IMR-90 (cell line): ENCODE measurements at regions not wholly inside any gene's neighbourhood (a gene's known extent, or its start where the extent isn't known, plus 50 kb on each side); places are given as distances from the start of the nearest gene placed in this dataset.

Source experiments
- ATAC-seq: fragments of 200-7000 bp; cut with Tn5 transposase; 2 replicates; pipeline ENCODE4 v1.9.1; 2020; ENCODE audit warnings: low read depth, mild to moderate bottlenecking, moderate library complexity
- BruUV-seq: library from RNA; stranded (reverse); fragments of 400-500 nt; replicated peaks from 2 replicates; lab custom pipeline; 2021; lab: Mats Ljungman, UMichigan
- CTCF ChIA-PET: fragments of 300-600 bp; formaldehyde crosslinking; extraction: SDS; loops from one replicate; lab custom pipeline; 2021; ENCODE audit warnings: antibody characterized with exemption; lab: Yijun Ruan, JAX
- POLR2A ChIA-PET: fragments of 300-600 bp; sonication (Branson Sonifier 250); formaldehyde crosslinking; loops from one replicate; lab custom pipeline; 2022; ENCODE audit warnings: antibody characterized with exemption; ENCODE audit not compliant: unreplicated experiment; lab: Charles Lee
- DNase-seq: peaks from one replicate; pipeline ENCODE4 v3.0.0; 2013
- H2AFZ ChIP-seq: replicated peaks from 2 replicates; pipeline ENCODE3; 2013; ENCODE audit warnings: low read length, mild to moderate bottlenecking; ENCODE audit not compliant: poor library complexity
- H2AK5ac ChIP-seq: 2 replicates; pipeline ENCODE4 v1.6.1; 2013; ENCODE audit warnings: low read depth, low read length, inconsistent platforms
- H2AK9ac ChIP-seq: replicated peaks from 2 replicates; pipeline ENCODE3; 2013; ENCODE audit warnings: mild to moderate bottlenecking, low read depth, low read length, moderate library complexity; ENCODE audit not compliant: poor library complexity
- H2BK120ac ChIP-seq: 2 replicates; pipeline ENCODE4 v1.6.1; 2013; ENCODE audit warnings: low read depth, low read length, inconsistent platforms
- H2BK15ac ChIP-seq: 3 replicates; pipeline ENCODE4 v1.6.1; 2013; ENCODE audit warnings: low read depth, low read length, inconsistent platforms
- H2BK20ac ChIP-seq: 2 replicates; pipeline ENCODE4 v1.6.1; 2013; ENCODE audit warnings: low read depth, mild to moderate bottlenecking, inconsistent platforms, low read length, moderate library complexity
- H2BK5ac ChIP-seq: 2 replicates; pipeline ENCODE4 v1.6.1; 2013; ENCODE audit warnings: mild to moderate bottlenecking, low read depth, low read length, inconsistent platforms; ENCODE audit not compliant: poor library complexity, severe bottlenecking
- H3K14ac ChIP-seq: replicated peaks from 2 replicates; pipeline ENCODE4 v1.6.1; 2013; ENCODE audit warnings: low read depth, low read length, inconsistent platforms
- H3K18ac ChIP-seq: 2 replicates; pipeline ENCODE4 v1.6.1; 2013; ENCODE audit warnings: low read depth, low read length, control low read depth
- H3K23ac ChIP-seq: 2 replicates; pipeline ENCODE4 v1.6.1; 2013; ENCODE audit warnings: low read depth, low read length, inconsistent platforms
- H3K27ac ChIP-seq: 2 replicates; pipeline ENCODE4 v1.5.1; 2013; ENCODE audit warnings: mild to moderate bottlenecking, control low read depth, low read length; ENCODE audit not compliant: insufficient read depth
- H3K27me3 ChIP-seq: 2 replicates; pipeline ENCODE4 v1.6.1; 2013; ENCODE audit warnings: low read length; ENCODE audit not compliant: control insufficient read depth, insufficient read depth
- H3K36me3 ChIP-seq: 2 replicates; pipeline ENCODE4 v1.6.1; 2013; ENCODE audit warnings: low read length, mixed read lengths; ENCODE audit not compliant: control insufficient read depth, insufficient read depth
- H3K4ac ChIP-seq: 2 replicates; pipeline ENCODE4 v1.6.1; 2013; ENCODE audit warnings: low read depth, low read length, inconsistent platforms
- H3K4me1 ChIP-seq: 2 replicates; pipeline ENCODE4 v1.6.1; 2013; ENCODE audit warnings: low read length, mixed read lengths; ENCODE audit not compliant: control insufficient read depth, insufficient read depth
- H3K4me2 ChIP-seq: 2 replicates; pipeline ENCODE4 v1.6.1; 2013; ENCODE audit warnings: low read depth, mild to moderate bottlenecking, control low read depth, low read length, moderate library complexity
- H3K4me3 ChIP-seq: 2 replicates; pipeline ENCODE4 v1.5.1; 2013; ENCODE audit warnings: low read depth, mild to moderate bottlenecking, control low read depth, low read length, moderate library complexity; ENCODE audit not compliant: insufficient read depth
- H3K56ac ChIP-seq: 2 replicates; pipeline ENCODE4 v1.6.1; 2013; ENCODE audit warnings: low read length, inconsistent platforms; ENCODE audit not compliant: insufficient read depth; ENCODE audit errors: extremely low read depth
- H3K79me1 ChIP-seq, 2 experiments: 2 replicates each; pipeline ENCODE4 v1.6.1; 2013; ENCODE audit warnings: low read length in 2 of 2, inconsistent platforms in 1 of 2, low read depth in 1 of 2
- H3K9ac ChIP-seq: 2 replicates; pipeline ENCODE4 v1.6.1; 2013; ENCODE audit warnings: low read depth, low read length, control low read depth
- H3K9me1 ChIP-seq: 2 replicates; pipeline ENCODE4 v1.6.1; 2013; ENCODE audit warnings: low read length, inconsistent platforms; ENCODE audit not compliant: insufficient read depth
- H3K9me3 ChIP-seq: 2 replicates; pipeline ENCODE4 v1.6.1; 2013; ENCODE audit warnings: low read length; ENCODE audit not compliant: control insufficient read depth, insufficient read depth
- H4K20me1 ChIP-seq: 2 replicates; pipeline ENCODE4 v1.6.1; 2013; ENCODE audit warnings: low read length, inconsistent platforms; ENCODE audit not compliant: insufficient read depth
- H4K5ac ChIP-seq: 2 replicates; pipeline ENCODE4 v1.6.1; 2013; ENCODE audit warnings: mild to moderate bottlenecking, low read depth, low read length, control low read depth
- H4K8ac ChIP-seq, 2 experiments: 2 replicates each; pipeline ENCODE4 v1.6.1; 2013; ENCODE audit warnings: low read depth in 2 of 2, low read length in 2 of 2, control low read depth in 1 of 2, inconsistent platforms in 1 of 2
- H4K91ac ChIP-seq: 2 replicates; pipeline ENCODE4 v1.6.1; 2013; ENCODE audit warnings: low read depth, low read length, inconsistent platforms; ENCODE audit not compliant: insufficient read depth
- BHLHE40 ChIP-seq: fragments of 150-350 bp; IDR thresholded peaks from 2 replicates; pipeline ENCODE4 v1.6.1; 2016; ENCODE audit warnings: mild to moderate bottlenecking, low read depth, low read length
- CEBPB ChIP-seq: IDR thresholded peaks from 2 replicates; pipeline ENCODE4 v1.6.1; 2012; ENCODE audit warnings: low read depth, low read length, improper control_type of control experiment
- CHD1 ChIP-seq: IDR thresholded peaks from 2 replicates; pipeline ENCODE4 v1.6.1; 2012; ENCODE audit warnings: low read depth, low read length, improper control_type of control experiment
- FOS ChIP-seq: fragments of 150-350 bp; IDR thresholded peaks from 2 replicates; pipeline ENCODE4 v1.6.1; 2016; ENCODE audit warnings: low read depth, low read length
- MAFK ChIP-seq: IDR thresholded peaks from 2 replicates; pipeline ENCODE4 v1.6.1; 2012; ENCODE audit warnings: low read depth, low read length, improper control_type of control experiment
- MAZ ChIP-seq: IDR thresholded peaks from 2 replicates; pipeline ENCODE4 v1.6.1; 2012; ENCODE audit warnings: low read depth, mild to moderate bottlenecking, low read length, improper control_type of control experiment, moderate library complexity, borderline replicate concordance
- MXI1 ChIP-seq: IDR thresholded peaks from 2 replicates; pipeline ENCODE4 v1.6.1; 2012; ENCODE audit warnings: low read depth, mild to moderate bottlenecking, low read length, moderate library complexity, borderline replicate concordance
- NFE2L2 ChIP-seq: fragments of 150-350 bp; IDR thresholded peaks from 2 replicates; pipeline ENCODE4 v1.6.1; 2016; ENCODE audit warnings: low read depth, mild to moderate bottlenecking, low read length
- POLR2A ChIP-seq: IDR thresholded peaks from 2 replicates; pipeline ENCODE4 v1.6.1; 2012; ENCODE audit warnings: mild to moderate bottlenecking, low read depth, low read length
- RAD21 ChIP-seq: IDR thresholded peaks from 2 replicates; pipeline ENCODE4 v1.6.1; 2012; ENCODE audit warnings: low read length, improper control_type of control experiment
- RCOR1 ChIP-seq: IDR thresholded peaks from 2 replicates; pipeline ENCODE4 v1.6.1; 2012; ENCODE audit warnings: mild to moderate bottlenecking, low read length, improper control_type of control experiment; ENCODE audit not compliant: insufficient replicate concordance
- RFX5 ChIP-seq: IDR thresholded peaks from 2 replicates; pipeline ENCODE4 v1.8.0; 2012; ENCODE audit warnings: low read depth, mild to moderate bottlenecking, low read length, moderate library complexity
- SMC3 ChIP-seq: fragments of 150-350 bp; IDR thresholded peaks from 2 replicates; pipeline ENCODE4 v1.6.1; 2016; ENCODE audit warnings: low read depth, mild to moderate bottlenecking, antibody characterized with exemption, low read length, moderate library complexity
- WGBS, 2 experiments: methylation state at CpG; one replicate each; pipeline versions ENCODE4 v1.1.5 to v1.1.7; 2013; ENCODE audit warnings: missing lambda C conversion rate in 2 of 2; ENCODE audit not compliant: insufficient read length in 1 of 2; ENCODE audit errors: extremely low coverage in 2 of 2; 5-methylcytosine and 5-hydroxymethylcytosine counted together
- dilution Hi-C: fragments of 300-500 bp; cut with HindIII; formaldehyde crosslinking; loops from one replicate; pipeline ENCODE4 v1.14.3; 2018; ENCODE audit warnings: low sequenced_read_pairs; ENCODE audit not compliant: unreplicated experiment
- in situ Hi-C: fragments of 300-500 bp; cut with MboI; formaldehyde crosslinking; loops from 3 replicates; pipeline ENCODE4 v1.14.3; 2019; ENCODE audit warnings: low sequenced_read_pairs, inconsistent platforms, mixed read lengths
- intact Hi-C: fragments of 100-400 bp; cut with micrococcal nuclease; formaldehyde crosslinking; loops from 2 replicates; pipeline ENCODE4 v1.10.0; 2022
- TF ChIP-seq, protein P1 (sequence below): fragments of 150-350 bp; IDR thresholded peaks from 2 replicates; pipeline ENCODE4 v1.6.1; 2017; ENCODE audit warnings: mild to moderate bottlenecking, antibody characterized with exemption, low read length, low read depth
- TF ChIP-seq, protein P2 (sequence below): conservative IDR thresholded peaks from 2 replicates; pipeline ENCODE4 v1.5.1; 2012; ENCODE audit warnings: mild to moderate bottlenecking, low read depth, low read length, improper control_type of control experiment
- TF ChIP-seq, protein P3 (sequence below): fragments of 150-350 bp; IDR thresholded peaks from 2 replicates; pipeline ENCODE4 v1.6.1; 2016; ENCODE audit warnings: low read depth, mild to moderate bottlenecking, low read length, moderate library complexity, borderline replicate concordance

DNA sequence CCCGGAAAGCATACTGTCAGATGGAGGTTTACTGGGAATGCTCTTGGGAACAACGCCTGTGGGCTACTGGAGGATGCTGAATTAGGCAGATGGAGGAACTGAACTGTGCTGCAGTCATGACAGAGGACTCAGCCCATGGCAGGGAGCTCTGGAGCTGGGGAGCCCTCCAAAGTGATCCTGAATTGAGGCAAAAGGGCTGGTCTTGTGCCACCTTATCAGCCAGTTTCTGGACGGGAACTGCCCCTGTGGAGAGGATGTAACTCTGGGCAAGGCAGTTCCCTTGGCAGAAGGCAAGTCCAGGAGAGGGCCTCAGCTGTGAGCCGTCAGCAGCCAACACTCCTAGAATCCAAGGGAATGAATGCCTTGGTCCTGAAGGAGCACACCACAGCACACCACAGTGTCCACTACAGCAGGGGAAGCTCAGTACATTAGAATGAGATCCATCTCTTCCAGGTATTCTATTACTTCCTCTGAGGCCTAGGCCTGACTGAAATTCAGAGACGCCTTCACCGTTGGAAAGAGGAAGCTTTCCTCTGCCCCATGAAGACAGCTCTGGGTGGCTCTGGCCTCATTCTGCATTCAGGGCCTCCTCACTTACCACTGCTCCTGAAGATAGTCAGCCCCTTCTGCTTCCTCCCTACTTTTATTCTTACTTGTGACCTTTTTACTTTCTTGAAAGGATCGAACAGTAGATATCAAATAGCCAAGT is 139.6 kb upstream of the GPR26 start:
- H3K27ac ChIP-seq = no peak overlapping the region
- H2BK5ac ChIP-seq = no peak overlapping the region
- in situ Hi-C loops (no loop called here), intact Hi-C loops (no loop called here), dilution Hi-C loops (no loop called here)
- no peak overlapping the region for H2BK120ac ChIP-seq
- no peaks in the 10 kb centered on the region for H3K36me3 ChIP-seq
- no peaks in the 10 kb centered on the region for H3K9me1 ChIP-seq
- H4K5ac ChIP-seq = no peak overlapping the region
- POLR2A ChIA-PET = no interaction called here
- WGBS, 2 experiments = 33% methylated on average over 3 of the region's 7 CpGs; no CpG with 5 or more reads in 1 of the 2 experiments
- no peak overlapping the region for H3K23ac ChIP-seq
- TF ChIP-seq, protein P1, sequence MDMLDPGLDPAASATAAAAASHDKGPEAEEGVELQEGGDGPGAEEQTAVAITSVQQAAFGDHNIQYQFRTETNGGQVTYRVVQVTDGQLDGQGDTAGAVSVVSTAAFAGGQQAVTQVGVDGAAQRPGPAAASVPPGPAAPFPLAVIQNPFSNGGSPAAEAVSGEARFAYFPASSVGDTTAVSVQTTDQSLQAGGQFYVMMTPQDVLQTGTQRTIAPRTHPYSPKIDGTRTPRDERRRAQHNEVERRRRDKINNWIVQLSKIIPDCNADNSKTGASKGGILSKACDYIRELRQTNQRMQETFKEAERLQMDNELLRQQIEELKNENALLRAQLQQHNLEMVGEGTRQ = no peak
- no peak for TF ChIP-seq MAZ
- TF ChIP-seq BHLHE40 = no peak
- no peak for TF ChIP-seq POLR2A
- no peak for TF ChIP-seq CEBPB
- TF ChIP-seq NFE2L2 = no peak
- no peak for TF ChIP-seq CHD1
- TF ChIP-seq MAFK = no peak
- TF ChIP-seq, protein P2, sequence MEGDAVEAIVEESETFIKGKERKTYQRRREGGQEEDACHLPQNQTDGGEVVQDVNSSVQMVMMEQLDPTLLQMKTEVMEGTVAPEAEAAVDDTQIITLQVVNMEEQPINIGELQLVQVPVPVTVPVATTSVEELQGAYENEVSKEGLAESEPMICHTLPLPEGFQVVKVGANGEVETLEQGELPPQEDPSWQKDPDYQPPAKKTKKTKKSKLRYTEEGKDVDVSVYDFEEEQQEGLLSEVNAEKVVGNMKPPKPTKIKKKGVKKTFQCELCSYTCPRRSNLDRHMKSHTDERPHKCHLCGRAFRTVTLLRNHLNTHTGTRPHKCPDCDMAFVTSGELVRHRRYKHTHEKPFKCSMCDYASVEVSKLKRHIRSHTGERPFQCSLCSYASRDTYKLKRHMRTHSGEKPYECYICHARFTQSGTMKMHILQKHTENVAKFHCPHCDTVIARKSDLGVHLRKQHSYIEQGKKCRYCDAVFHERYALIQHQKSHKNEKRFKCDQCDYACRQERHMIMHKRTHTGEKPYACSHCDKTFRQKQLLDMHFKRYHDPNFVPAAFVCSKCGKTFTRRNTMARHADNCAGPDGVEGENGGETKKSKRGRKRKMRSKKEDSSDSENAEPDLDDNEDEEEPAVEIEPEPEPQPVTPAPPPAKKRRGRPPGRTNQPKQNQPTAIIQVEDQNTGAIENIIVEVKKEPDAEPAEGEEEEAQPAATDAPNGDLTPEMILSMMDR = no peak
- no peak for TF ChIP-seq RCOR1
- TF ChIP-seq MXI1 = no peak
- no peak for TF ChIP-seq RFX5
- TF ChIP-seq, protein P3, sequence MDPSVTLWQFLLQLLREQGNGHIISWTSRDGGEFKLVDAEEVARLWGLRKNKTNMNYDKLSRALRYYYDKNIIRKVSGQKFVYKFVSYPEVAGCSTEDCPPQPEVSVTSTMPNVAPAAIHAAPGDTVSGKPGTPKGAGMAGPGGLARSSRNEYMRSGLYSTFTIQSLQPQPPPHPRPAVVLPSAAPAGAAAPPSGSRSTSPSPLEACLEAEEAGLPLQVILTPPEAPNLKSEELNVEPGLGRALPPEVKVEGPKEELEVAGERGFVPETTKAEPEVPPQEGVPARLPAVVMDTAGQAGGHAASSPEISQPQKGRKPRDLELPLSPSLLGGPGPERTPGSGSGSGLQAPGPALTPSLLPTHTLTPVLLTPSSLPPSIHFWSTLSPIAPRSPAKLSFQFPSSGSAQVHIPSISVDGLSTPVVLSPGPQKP = no peak
- TF ChIP-seq FOS = no peak
- TF ChIP-seq SMC3 = no peak
- TF ChIP-seq RAD21 = no peak
- no peak overlapping the region for H2AK9ac ChIP-seq
- H3K9ac ChIP-seq = no peak overlapping the region
- no peak overlapping the region for H3K56ac ChIP-seq
- peaks cover 28% of the 10 kb centered on the region for H3K9me3 ChIP-seq
- ATAC-seq (no peak), DNase-seq (no peak)
- H3K4ac ChIP-seq = no peak overlapping the region
- no peaks in the 10 kb centered on the region for H3K4me1 ChIP-seq
- H3K18ac ChIP-seq = no peak overlapping the region
- no TSS peak for BruUV-seq
- H3K4me2 ChIP-seq = no peak overlapping the region
- H3K14ac ChIP-seq = no peak overlapping the region
- no peak overlapping the region for H3K4me3 ChIP-seq
- H3K79me1 ChIP-seq = no peaks in the 10 kb centered on the region
- H4K8ac ChIP-seq = no peak overlapping the region
- H2AK5ac ChIP-seq = no peak overlapping the region
- no peak overlapping the region for H2AFZ ChIP-seq
- CTCF ChIA-PET = no interaction called here
- H2BK20ac ChIP-seq = no peak overlapping the region
- H3K27me3 ChIP-seq = no peaks in the 10 kb centered on the region
- H4K20me1 ChIP-seq = no peaks in the 10 kb centered on the region
- no peak overlapping the region for H2BK15ac ChIP-seq
- H4K91ac ChIP-seq = no peak overlapping the region
